Liver (tissue), 8 donors: ENCODE measurements at regions not wholly inside any gene's neighbourhood (a gene's known extent, or its start where the extent isn't known, plus 50 kb on each side); places are given as distances from the start of the nearest gene placed in this dataset.

Experiments used
- DNase-seq: peaks from one replicate; pipeline ENCODE4 v3.0.0-alpha.2; 2017; ENCODE audit warnings: low spot score
- H3K27ac ChIP-seq, 2 donors: one replicate each; pipeline ENCODE4 v1.7.0; 2013; ENCODE audit warnings: inconsistent platforms in 2 of 2, low read length in 2 of 2, control low read depth in 1 of 2, low read depth in 1 of 2, mild to moderate bottlenecking in 1 of 2
- H3K27me3 ChIP-seq, 4 donors: one replicate each; pipeline versions ENCODE4 v1.6.1 to v1.7.0; 2013; ENCODE audit warnings: low read length in 3 of 4, inconsistent platforms in 1 of 4, mild to moderate bottlenecking in 1 of 4, moderate library complexity in 1 of 4; ENCODE audit not compliant: control insufficient read depth in 4 of 4, insufficient read depth in 4 of 4
- H3K36me3 ChIP-seq, 4 donors: one replicate each; pipeline versions ENCODE4 v1.6.1 to v1.7.0; 2013; ENCODE audit warnings: low read length in 3 of 4, mild to moderate bottlenecking in 3 of 4, low read depth in 1 of 4, moderate library complexity in 1 of 4; ENCODE audit not compliant: control insufficient read depth in 4 of 4, insufficient read depth in 3 of 4
- H3K4me1 ChIP-seq, 4 donors: one replicate each; pipeline versions ENCODE4 v1.6.1 to v1.7.0; 2013; ENCODE audit warnings: low read length in 3 of 4, mild to moderate bottlenecking in 3 of 4, moderate library complexity in 1 of 4; ENCODE audit not compliant: control insufficient read depth in 4 of 4, insufficient read depth in 4 of 4
- H3K4me3 ChIP-seq, 3 donors: one replicate each; pipeline versions ENCODE4 v1.6.1 to v1.7.0; 2013; ENCODE audit warnings: low read length in 3 of 3, control low read depth in 1 of 3, low read depth in 1 of 3, mild to moderate bottlenecking in 1 of 3
- H3K9ac ChIP-seq, 2 donors: one replicate each; pipeline ENCODE4 v1.7.0; 2013; ENCODE audit warnings: low read length in 2 of 2, mild to moderate bottlenecking in 2 of 2, moderate library complexity in 2 of 2, control low read depth in 1 of 2, low read depth in 1 of 2
- H3K9me3 ChIP-seq, 4 donors: one replicate each; pipeline versions ENCODE4 v1.6.1 to v1.7.0; 2013; ENCODE audit warnings: low read length in 3 of 4; ENCODE audit not compliant: control insufficient read depth in 4 of 4
- ATF3 ChIP-seq: IDR thresholded peaks from 2 replicates; pipeline ENCODE4 v1.6.1; 2016; ENCODE audit warnings: antibody characterized with exemption
- CTCF ChIP-seq: fragments of 150-350 bp; IDR thresholded peaks from 2 replicates; pipeline ENCODE4 v1.5.1; 2017; ENCODE audit warnings: improper control_type of control experiment, low read depth, low read length; ENCODE audit not compliant: missing input control
- EGR1 ChIP-seq, 2 donors: IDR thresholded peaks; 2 replicates each; pipeline ENCODE4 v1.6.1; 2016 to 2018; ENCODE audit warnings: antibody characterized with exemption in 2 of 2, low read depth in 2 of 2
- FOXA1 ChIP-seq: IDR thresholded peaks from 2 replicates; pipeline ENCODE4 v1.6.1; 2016; ENCODE audit warnings: antibody characterized with exemption
- FOXA2 ChIP-seq: IDR thresholded peaks from 2 replicates; pipeline ENCODE4 v1.6.1; 2016; ENCODE audit warnings: antibody characterized with exemption
- GABPA ChIP-seq, 2 donors: IDR thresholded peaks in 1 of 2; conservative IDR thresholded peaks in 1 of 2; 2 replicates each; pipeline ENCODE4 v1.6.1; 2016; ENCODE audit warnings: antibody characterized with exemption in 2 of 2, mild to moderate bottlenecking in 1 of 2, moderate library complexity in 1 of 2
- HNF4A ChIP-seq, 2 donors: conservative IDR thresholded peaks; 2 replicates each; pipeline ENCODE4 v1.6.1; 2016; ENCODE audit warnings: antibody characterized with exemption in 2 of 2, mild to moderate bottlenecking in 2 of 2
- HNF4G ChIP-seq: IDR thresholded peaks from 2 replicates; pipeline ENCODE4 v1.6.1; 2016; ENCODE audit warnings: antibody characterized with exemption
- JUND ChIP-seq, 2 donors: IDR thresholded peaks; 2 replicates each; pipeline ENCODE4 v1.6.1; 2016; ENCODE audit warnings: antibody characterized with exemption in 2 of 2
- MAX ChIP-seq: IDR thresholded peaks from 2 replicates; pipeline ENCODE4 v1.6.1; 2016; ENCODE audit warnings: antibody characterized with exemption
- NR2F2 ChIP-seq: IDR thresholded peaks from 2 replicates; pipeline ENCODE4 v1.6.1; 2016; ENCODE audit warnings: antibody characterized with exemption
- RAD21 ChIP-seq, 2 donors: IDR thresholded peaks; 2 replicates each; pipeline ENCODE4 v1.6.1; 2016; ENCODE audit warnings: antibody characterized with exemption in 2 of 2, mild to moderate bottlenecking in 2 of 2
- REST ChIP-seq: IDR thresholded peaks from 2 replicates; pipeline ENCODE4 v1.6.1; 2016; ENCODE audit warnings: antibody characterized with exemption, mild to moderate bottlenecking
- RXRA ChIP-seq, 2 donors: IDR thresholded peaks; 2 replicates each; pipeline ENCODE4 v1.6.1; 2017 to 2018; ENCODE audit warnings: antibody characterized with exemption in 2 of 2, mild to moderate bottlenecking in 1 of 2
- SP1 ChIP-seq: IDR thresholded peaks from 2 replicates; pipeline ENCODE4 v1.6.1; 2018; ENCODE audit warnings: antibody characterized with exemption, mild to moderate bottlenecking
- TAF1 ChIP-seq: conservative IDR thresholded peaks from 2 replicates; pipeline ENCODE4 v1.6.1; 2016; ENCODE audit warnings: antibody characterized with exemption, mild to moderate bottlenecking
- YY1 ChIP-seq: IDR thresholded peaks from 2 replicates; pipeline ENCODE4 v1.6.1; 2016; ENCODE audit warnings: antibody characterized with exemption, mild to moderate bottlenecking
- ZBTB33 ChIP-seq: IDR thresholded peaks from 2 replicates; pipeline ENCODE4 v1.6.1; 2016; ENCODE audit warnings: antibody characterized with exemption
- WGBS: extraction: QIAGEN DNeasy Blood & Tissue Kit; methylation state at CpG from one replicate; pipeline ENCODE4 v1.1.7; 2013; 5-methylcytosine and 5-hydroxymethylcytosine counted together
- donor health status: healthy.
- donor health status: healthy.
- donor health status: healthy.
- donor health status: healthy.
- donor health status: healthy.

- Histone ChIP-seq H3K9ac (peak overlapping the region; percentile 33 to 86), H3K27me3 (no peaks in the 10 kb centered on the region), H3K9me3 (no peaks in the 10 kb centered on the region), H3K36me3 (no peaks in the 10 kb centered on the region), H3K4me3 (no peak overlapping the region), H3K27ac (peak overlapping the region; percentile 60 to 71), H3K4me1 (peaks cover 9 to 23% (median 17%) of the 10 kb centered on the region in 4 donors)
- 49% methylated on average over 10 of the region's 10 CpGs for WGBS
- TF ChIP-seq ATF3, result peak; percentile 35
- no peak for TF ChIP-seq CTCF
- TF ChIP-seq EGR1 (IDR thresholded peaks at IDR 0.05; ENCODE audit: low read depth in 2 of 2), result no peak
- TF ChIP-seq RXRA (IDR thresholded peaks at IDR 0.05), result no peak
- no peak for DNase-seq
Observed at GRCh38 chr1:234907208-234907939, 221.3 kb downstream of the TOMM20 start.

GRCh38 chr1:234906654-234907053 lies 222.0 kb downstream of the TOMM20 start:
- Histone ChIP-seq H3K4me1 (peaks cover 9 to 23% (median 17%) of the 10 kb centered on the region in 4 donors), H3K9me3 (no peaks in the 10 kb centered on the region), H3K4me3 (no peak overlapping the region), H3K36me3 (no peaks in the 10 kb centered on the region), H3K27ac (peak overlapping the region in 1 of 2 donors; percentile 71), H3K27me3 (no peaks in the 10 kb centered on the region), H3K9ac (no peak overlapping the region)
- WGBS, result 93% methylated on average over 5 of the region's 5 CpGs
- no peak for TF ChIP-seq RAD21 (IDR thresholded peaks at IDR 0.05)
- TF ChIP-seq ZBTB33, result no peak
- TF ChIP-seq EGR1 (IDR thresholded peaks at IDR 0.05; ENCODE audit: low read depth in 2 of 2), result no peak
- no peak for TF ChIP-seq MAX
- TF ChIP-seq SP1, result no peak
- no peak for TF ChIP-seq REST
- no peak for TF ChIP-seq HNF4G
- TF ChIP-seq FOXA1, result no peak
- TF ChIP-seq JUND (IDR thresholded peaks at IDR 0.05), result no peak
- TF ChIP-seq CTCF, result no peak
- TF ChIP-seq TAF1, result no peak
- no peak for TF ChIP-seq FOXA2
- no peak for TF ChIP-seq HNF4A (conservative IDR thresholded peaks at IDR 0.05)
- TF ChIP-seq ATF3, result no peak
- no peak for TF ChIP-seq GABPA (IDR thresholded peaks at IDR 0.05 in 1 of 2, conservative IDR thresholded peaks at IDR 0.05 in 1 of 2)
- TF ChIP-seq YY1, result no peak
- no peak for TF ChIP-seq NR2F2
- TF ChIP-seq RXRA (IDR thresholded peaks at IDR 0.05), result no peak
- DNase-seq, result no peak
